ENCODE measurements at regions not wholly inside any gene's neighbourhood (a gene's known extent, or its start where the extent isn't known, plus 50 kb on each side); places are given as distances from the start of the nearest gene placed in this dataset.

DNA sequence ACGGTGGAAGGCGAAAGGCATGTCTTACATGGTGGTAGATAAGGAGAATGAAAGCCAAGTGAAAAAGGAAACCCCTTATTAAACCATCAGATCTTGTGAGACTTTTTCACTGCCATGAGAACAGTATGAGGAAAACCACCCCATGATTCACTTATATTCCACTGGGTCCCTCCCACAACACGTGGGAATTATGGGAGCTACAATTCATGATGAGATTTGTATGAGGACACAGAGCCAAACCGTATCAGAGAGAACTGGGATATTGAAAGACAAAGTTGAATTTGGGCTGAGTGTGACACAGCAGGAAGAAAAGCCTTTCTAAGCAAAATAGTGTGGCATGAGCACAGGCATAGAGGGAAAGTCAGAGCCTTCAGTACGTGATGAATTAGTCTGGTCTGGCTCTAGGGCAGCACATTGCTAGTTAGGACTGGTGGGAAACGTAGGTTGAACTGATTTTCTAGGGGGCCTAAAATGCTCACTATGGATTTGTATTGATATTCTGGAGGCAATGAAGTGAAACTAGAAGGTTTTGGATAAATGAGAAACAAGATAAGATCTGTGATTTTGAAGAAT lies 84.8 kb upstream of the RND3 start:
- no peak for TF ChIP-seq EZH2 (optimal IDR thresholded peaks at IDR 0.05; ENCODE audit: low read depth, low read length)
- TF ChIP-seq, protein P1, sequence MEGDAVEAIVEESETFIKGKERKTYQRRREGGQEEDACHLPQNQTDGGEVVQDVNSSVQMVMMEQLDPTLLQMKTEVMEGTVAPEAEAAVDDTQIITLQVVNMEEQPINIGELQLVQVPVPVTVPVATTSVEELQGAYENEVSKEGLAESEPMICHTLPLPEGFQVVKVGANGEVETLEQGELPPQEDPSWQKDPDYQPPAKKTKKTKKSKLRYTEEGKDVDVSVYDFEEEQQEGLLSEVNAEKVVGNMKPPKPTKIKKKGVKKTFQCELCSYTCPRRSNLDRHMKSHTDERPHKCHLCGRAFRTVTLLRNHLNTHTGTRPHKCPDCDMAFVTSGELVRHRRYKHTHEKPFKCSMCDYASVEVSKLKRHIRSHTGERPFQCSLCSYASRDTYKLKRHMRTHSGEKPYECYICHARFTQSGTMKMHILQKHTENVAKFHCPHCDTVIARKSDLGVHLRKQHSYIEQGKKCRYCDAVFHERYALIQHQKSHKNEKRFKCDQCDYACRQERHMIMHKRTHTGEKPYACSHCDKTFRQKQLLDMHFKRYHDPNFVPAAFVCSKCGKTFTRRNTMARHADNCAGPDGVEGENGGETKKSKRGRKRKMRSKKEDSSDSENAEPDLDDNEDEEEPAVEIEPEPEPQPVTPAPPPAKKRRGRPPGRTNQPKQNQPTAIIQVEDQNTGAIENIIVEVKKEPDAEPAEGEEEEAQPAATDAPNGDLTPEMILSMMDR (IDR thresholded peaks at IDR 0.05; ENCODE audit: low read length), result no peak
- TF ChIP-seq EZH2phosphoT487 (IDR thresholded peaks at IDR 0.05; ENCODE audit: low read length), result no peak
